SK-N-SH (cell line): ENCODE measurements at regions not wholly inside any gene's neighbourhood (a gene's known extent, or its start where the extent isn't known, plus 50 kb on each side); places are given as distances from the start of the nearest gene placed in this dataset.
A peak's percentile ranks its signal among the peaks of the same experiment; 100 is the strongest.

ENCODE experiments used
- CTCF ChIA-PET: fragments of 300-600, 350-600 bp; formaldehyde crosslinking; extraction: SDS; loops from one replicate; lab custom pipeline; 2021; lab: Yijun Ruan, JAX
- POLR2A ChIA-PET: fragments of 350-600 bp; sonication (Branson Sonifier 250); formaldehyde crosslinking; extraction: SDS; loops from one replicate; lab custom pipeline; 2020; ENCODE audit warnings: antibody characterized with exemption, inconsistent platforms; lab: Yijun Ruan, JAX
- DNase-seq: peaks from one replicate; pipeline ENCODE4 v3.0.0; 2012
- H2AFZ ChIP-seq: fragments of 200-600 bp; sonication (generic); 2 replicates; pipeline ENCODE4 v1.8.1; 2016; ENCODE audit warnings: antibody characterized with exemption, mild to moderate bottlenecking, low read depth
- H3F3A ChIP-seq: fragments of 200-600 bp; sonication (generic); replicated peaks from 2 replicates; pipeline ENCODE3; 2016; ENCODE audit warnings: antibody characterized with exemption, mild to moderate bottlenecking; ENCODE audit not compliant: insufficient read depth
- H3K27ac ChIP-seq, 2 experiments: fragments of 200-500 bp in 1 of 2; fragments of 200-600 bp in 1 of 2; sonication (Bioruptor generic) in 1 of 2; sonication (generic), shearing (Covaris generic) in 1 of 2; 2 replicates each; pipeline versions ENCODE4 v1.5.1 to v1.6.1; 2014 to 2016; ENCODE audit warnings: low read depth in 2 of 2, inconsistent platforms in 1 of 2, low read length in 1 of 2, mild to moderate bottlenecking in 1 of 2, mixed read lengths in 1 of 2
- H3K27me3 ChIP-seq: fragments of 200-600 bp; sonication (generic), shearing (Covaris generic); 2 replicates; pipeline ENCODE4 v1.6.1; 2016; ENCODE audit warnings: mixed run types; ENCODE audit not compliant: insufficient read depth
- H3K36me3 ChIP-seq, 2 experiments: fragments of 200-500 bp in 1 of 2; fragments of 200-600 bp in 1 of 2; sonication (Bioruptor generic) in 1 of 2; sonication (generic) in 1 of 2; replicated peaks in 1 of 2; 2 replicates each; pipeline versions ENCODE3 to v1.5.1; 2014 to 2016; ENCODE audit warnings: low read length in 1 of 2, mild to moderate bottlenecking in 1 of 2; ENCODE audit not compliant: insufficient read depth in 2 of 2, control insufficient read depth in 1 of 2
- H3K4me1 ChIP-seq, 2 experiments: fragments of 200-500 bp in 1 of 2; fragments of 200-600 bp in 1 of 2; sonication (Bioruptor generic) in 1 of 2; sonication (generic), shearing (Covaris generic) in 1 of 2; 2 replicates each; pipeline versions ENCODE4 v1.5.1 to v1.6.1; 2014 to 2016; ENCODE audit warnings: low read depth in 1 of 2, low read length in 1 of 2, mixed run types in 1 of 2; ENCODE audit not compliant: insufficient read depth in 2 of 2, control insufficient read depth in 1 of 2
- H3K4me2 ChIP-seq: fragments of 200-600 bp; sonication (generic), shearing (Covaris generic); 2 replicates; pipeline ENCODE4 v1.6.1; 2017; ENCODE audit warnings: mixed run types
- H3K4me3 ChIP-seq, 2 experiments: fragments of 200-500 bp in 1 of 2; fragments of 200-600 bp in 1 of 2; sonication (Bioruptor generic) in 1 of 2; sonication (generic), shearing (Covaris generic) in 1 of 2; 2 replicates each; pipeline versions ENCODE4 v1.5.1 to v1.8.1; 2014 to 2016; ENCODE audit warnings: low read depth in 2 of 2, inconsistent platforms in 1 of 2, low read length in 1 of 2, mild to moderate bottlenecking in 1 of 2, mixed read lengths in 1 of 2, moderate library complexity in 1 of 2
- H3K79me2 ChIP-seq: fragments of 200-600 bp; sonication (generic); 2 replicates; pipeline ENCODE4 v1.8.1; 2017; ENCODE audit warnings: mild to moderate bottlenecking; ENCODE audit not compliant: insufficient read depth
- H3K9ac ChIP-seq: fragments of 200-600 bp; sonication (generic); 2 replicates; pipeline ENCODE4 v1.6.1; 2017; ENCODE audit warnings: mixed run types
- H3K9me2 ChIP-seq: fragments of 200-600 bp; sonication (generic); 2 replicates; pipeline ENCODE4 v1.6.1; 2017; ENCODE audit warnings: mixed run types
- H3K9me3 ChIP-seq: fragments of 200-600 bp; sonication (generic); 2 replicates; pipeline ENCODE4 v1.6.1; 2017; ENCODE audit warnings: mixed run types, mild to moderate bottlenecking, moderate library complexity
- H4K20me1 ChIP-seq: fragments of 200-600 bp; sonication (generic); 2 replicates; pipeline ENCODE4 v1.6.1; 2017; ENCODE audit warnings: mild to moderate bottlenecking, mixed run types; ENCODE audit not compliant: insufficient read depth
- CHD2 ChIP-seq: fragments of 150-350 bp; IDR thresholded peaks from 2 replicates; pipeline ENCODE4 v1.6.1; 2018; ENCODE audit warnings: low read length; ENCODE audit not compliant: partially characterized antibody
- EP300 ChIP-seq, 2 experiments: IDR thresholded peaks; 2 replicates each; pipeline versions ENCODE4 v1.4.0 to v1.6.1; 2012; ENCODE audit warnings: borderline replicate concordance in 1 of 2, low read depth in 1 of 2, low read length in 1 of 2
- IRF3 ChIP-seq: fragments of 150-350 bp; IDR thresholded peaks from 2 replicates; pipeline ENCODE4 v1.6.1; 2016; ENCODE audit warnings: mild to moderate bottlenecking, low read depth, low read length
- MAX ChIP-seq: IDR thresholded peaks from 2 replicates; pipeline ENCODE4 v1.4.0; 2012; ENCODE audit warnings: low read depth
- MEF2A ChIP-seq: IDR thresholded peaks from 2 replicates; pipeline ENCODE4 v1.4.0; 2012; ENCODE audit warnings: low read depth, borderline replicate concordance
- NFIC ChIP-seq: IDR thresholded peaks from 2 replicates; pipeline ENCODE4 v1.4.0; 2012; ENCODE audit warnings: borderline replicate concordance
- NRF1 ChIP-seq: IDR thresholded peaks from 2 replicates; pipeline ENCODE4 v1.6.1; 2012; ENCODE audit warnings: low read depth, mild to moderate bottlenecking, low read length
- PBX3 ChIP-seq: IDR thresholded peaks from 2 replicates; pipeline ENCODE4; 2012
- REST ChIP-seq: IDR thresholded peaks from 2 replicates; pipeline ENCODE4 v1.6.1; 2012; ENCODE audit warnings: mild to moderate bottlenecking, low read depth, low read length, moderate library complexity
- RFX5 ChIP-seq: IDR thresholded peaks from 2 replicates; pipeline ENCODE4 v1.6.1; 2012; ENCODE audit warnings: mild to moderate bottlenecking, improper control_type of control experiment, low read length
- SIN3A ChIP-seq: IDR thresholded peaks from 2 replicates; pipeline ENCODE4 v1.6.1; 2012; ENCODE audit warnings: low read depth, mild to moderate bottlenecking, low read length, moderate library complexity, borderline replicate concordance
- SMC3 ChIP-seq: IDR thresholded peaks from 2 replicates; pipeline ENCODE4 v1.6.1; 2012; ENCODE audit warnings: low read depth, low read length, improper control_type of control experiment
- TCF12 ChIP-seq: IDR thresholded peaks from 2 replicates; pipeline ENCODE4 v1.4.0; 2012
- TEAD4 ChIP-seq: IDR thresholded peaks from 2 replicates; pipeline ENCODE4 v1.4.0; 2012; ENCODE audit warnings: mild to moderate bottlenecking, borderline replicate concordance; ENCODE audit not compliant: insufficient read depth
- USF1 ChIP-seq: IDR thresholded peaks from 2 replicates; pipeline ENCODE4 v1.4.0; 2012; ENCODE audit warnings: low read depth, borderline replicate concordance
- USF2 ChIP-seq: fragments of 150-350 bp; IDR thresholded peaks from 2 replicates; pipeline ENCODE4 v1.6.1; 2017; ENCODE audit warnings: antibody characterized with exemption, low read length, low read depth, borderline replicate concordance
- YY1 ChIP-seq: IDR thresholded peaks from 2 replicates; pipeline ENCODE4 v1.4.0; 2012; ENCODE audit warnings: low read depth, mild to moderate bottlenecking
- ZBTB33 ChIP-seq: IDR thresholded peaks from 2 replicates; pipeline ENCODE4 v1.4.0; 2012; ENCODE audit warnings: low read depth, borderline replicate concordance
- WGBS: methylation state at CpG from one replicate; pipeline ENCODE4 v1.1.6; 2017; ENCODE audit warnings: low lambda C conversion rate; 5-methylcytosine and 5-hydroxymethylcytosine counted together

- TF ChIP-seq USF2 (no peak), IRF3 (no peak), SIN3A (no peak), TCF12 (peak; percentile 22; the same call in 1 of the 2 replicates), TEAD4 (no peak)
- Histone ChIP-seq H3K4me2 (0 out of 2 replicates have a peak overlapping the region, but pooled peaks have one; percentile 17), H3K9me3 (no peaks in the 10 kb centered on the region), H3K4me3 (no peak overlapping the region), H3K9ac (no peak overlapping the region), H3K27ac (peak overlapping the region in 1 of 2 experiments; percentile 12; a peak in 1 of 4 replicates), H3K4me1 (no peaks in the 10 kb centered on the region; a peak in 1 of 4 replicates), H3K36me3 (no peaks in the 10 kb centered on the region), H2AFZ (no peak overlapping the region), H3F3A (peaks cover 4% of the 10 kb centered on the region), H3K27me3 (no peaks in the 10 kb centered on the region), H4K20me1 (no peaks in the 10 kb centered on the region), H3K9me2 (no peaks in the 10 kb centered on the region), H3K79me2 (no peaks in the 10 kb centered on the region)
- no peak for DNase-seq
- CTCF ChIA-PET = no interaction called here
- POLR2A ChIA-PET = no interaction called here
- 6% methylated on average over 2 of the region's 2 CpGs for WGBS
Measured at GRCh38 chr13:56864451-56864850, 276.3 kb upstream of the PRR20A start.

- Histone ChIP-seq H3K27me3 (no peaks in the 10 kb centered on the region), H3K9ac (no peak overlapping the region), H3K79me2 (no peaks in the 10 kb centered on the region), H4K20me1 (no peaks in the 10 kb centered on the region), H3K4me3 (no peak overlapping the region), H3K27ac (no peak overlapping the region), H2AFZ (no peak overlapping the region), H3K36me3 (no peaks in the 10 kb centered on the region), H3K4me1 (no peaks in the 10 kb centered on the region; a peak in 1 of 4 replicates), H3K4me2 (no peak overlapping the region), H3K9me3 (no peaks in the 10 kb centered on the region), H3K9me2 (no peaks in the 10 kb centered on the region), H3F3A (peaks cover 4% of the 10 kb centered on the region)
- CTCF ChIA-PET = no interaction called here
- WGBS = 3% methylated on average over 1 of the region's 1 CpG
- no peak for DNase-seq
- POLR2A ChIA-PET = no interaction called here
- no peak for TF ChIP-seq PBX3
- TF ChIP-seq RFX5 = no peak
- no peak for TF ChIP-seq SMC3
- TF ChIP-seq NFIC = no peak
- no peak for TF ChIP-seq CHD2
- no peak for TF ChIP-seq MEF2A
- TF ChIP-seq USF1 = no peak
- no peak for TF ChIP-seq NRF1
- no peak for TF ChIP-seq TEAD4
- no peak for TF ChIP-seq ZBTB33
- no peak for TF ChIP-seq REST
- TF ChIP-seq EP300 (IDR thresholded peaks at IDR 0.05; ENCODE audit: borderline replicate concordance in 1 of 2, low read depth in 1 of 2, low read length in 1 of 2) = no peak
- TF ChIP-seq YY1 = no peak
- no peak for TF ChIP-seq SIN3A
- no peak for TF ChIP-seq MAX
Measured at GRCh38 chr13:56865416-56865815, 275.3 kb upstream of the PRR20A start.
